Mucosa of descending colon (tissue), 3 donors: ENCODE measurements at regions not wholly inside any gene's neighbourhood (a gene's known extent, or its start where the extent isn't known, plus 50 kb on each side); places are given as distances from the start of the nearest gene placed in this dataset.

ENCODE experiments used
- ATAC-seq: fragments of 200-7000 bp; cut with Tn5 transposase; one replicate; pipeline ENCODE4 v1.9.1; 2020; ENCODE audit warnings: mild to moderate bottlenecking, moderate library complexity
- DNase-seq, 3 donors: peaks; one replicate each; pipeline ENCODE4 v3.0.0-alpha.2; 2020
- H3K36me3 ChIP-seq: fragments of 200-600 bp; one replicate; pipeline ENCODE4 v1.8.0; 2021; ENCODE audit warnings: low read depth, mild to moderate bottlenecking
- H3K4me1 ChIP-seq: fragments of 200-600 bp; one replicate; pipeline ENCODE4 v1.8.0; 2021; ENCODE audit warnings: low read depth, mild to moderate bottlenecking
- H3K4me3 ChIP-seq: fragments of 200-600 bp; one replicate; pipeline ENCODE4 v1.8.0; 2021; ENCODE audit warnings: mild to moderate bottlenecking
- H3K9me3 ChIP-seq: fragments of 200-600 bp; one replicate; pipeline ENCODE4 v1.8.0; 2021; ENCODE audit warnings: mild to moderate bottlenecking
- intact Hi-C, 2 donors: fragments of 100-400 bp; cut with DNase I in 1 of 2; cut with micrococcal nuclease in 1 of 2; formaldehyde crosslinking; loops; one replicate each; pipeline versions ENCODE4 v1.11.0 to v1.11.1; 2022; cut with DNase I, micrococcal nuclease
- TF ChIP-seq, protein P1 (sequence below): fragments of 200-600 bp; IDR thresholded peaks from one replicate; pipeline ENCODE4 v1.8.0; 2022; ENCODE audit warnings: antibody characterized with exemption, mild to moderate bottlenecking
- donor health status: DM: no; HTN: no; CAD: no; lungs with moderate emphysema.
- donor health status: DM: no; HTN: no; CAD: no.
- donor health status: DM: no; HTN: yes; CAD: no.

DNA sequence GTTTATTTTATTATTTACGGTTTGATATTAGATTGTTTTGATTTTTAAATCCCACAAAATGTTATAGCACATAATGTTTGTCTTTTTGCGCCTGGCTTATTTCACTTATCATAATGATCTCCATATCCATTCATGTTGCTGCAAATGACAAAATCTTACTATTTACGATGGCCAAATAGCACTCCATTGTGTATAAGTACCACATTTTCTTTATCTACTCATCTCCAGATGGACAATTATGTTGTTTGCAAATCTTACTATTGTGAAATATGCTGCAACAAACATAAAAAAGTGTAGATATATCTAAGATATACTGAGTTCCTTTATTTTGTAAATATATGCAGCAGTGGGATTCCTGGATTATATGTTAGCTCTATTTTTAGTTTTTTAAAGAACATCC, 1568.3 kb downstream of the AMY1C start:
- DNase-seq, result no peak
- no peak for ATAC-seq
- Histone ChIP-seq H3K4me3 (no peak overlapping the region), H3K9me3 (no peaks in the 10 kb centered on the region), H3K4me1 (no peaks in the 10 kb centered on the region), H3K36me3 (no peaks in the 10 kb centered on the region)
- intact Hi-C loops, result no loop called here
- TF ChIP-seq, protein P1, sequence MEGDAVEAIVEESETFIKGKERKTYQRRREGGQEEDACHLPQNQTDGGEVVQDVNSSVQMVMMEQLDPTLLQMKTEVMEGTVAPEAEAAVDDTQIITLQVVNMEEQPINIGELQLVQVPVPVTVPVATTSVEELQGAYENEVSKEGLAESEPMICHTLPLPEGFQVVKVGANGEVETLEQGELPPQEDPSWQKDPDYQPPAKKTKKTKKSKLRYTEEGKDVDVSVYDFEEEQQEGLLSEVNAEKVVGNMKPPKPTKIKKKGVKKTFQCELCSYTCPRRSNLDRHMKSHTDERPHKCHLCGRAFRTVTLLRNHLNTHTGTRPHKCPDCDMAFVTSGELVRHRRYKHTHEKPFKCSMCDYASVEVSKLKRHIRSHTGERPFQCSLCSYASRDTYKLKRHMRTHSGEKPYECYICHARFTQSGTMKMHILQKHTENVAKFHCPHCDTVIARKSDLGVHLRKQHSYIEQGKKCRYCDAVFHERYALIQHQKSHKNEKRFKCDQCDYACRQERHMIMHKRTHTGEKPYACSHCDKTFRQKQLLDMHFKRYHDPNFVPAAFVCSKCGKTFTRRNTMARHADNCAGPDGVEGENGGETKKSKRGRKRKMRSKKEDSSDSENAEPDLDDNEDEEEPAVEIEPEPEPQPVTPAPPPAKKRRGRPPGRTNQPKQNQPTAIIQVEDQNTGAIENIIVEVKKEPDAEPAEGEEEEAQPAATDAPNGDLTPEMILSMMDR, result no peak

DNA sequence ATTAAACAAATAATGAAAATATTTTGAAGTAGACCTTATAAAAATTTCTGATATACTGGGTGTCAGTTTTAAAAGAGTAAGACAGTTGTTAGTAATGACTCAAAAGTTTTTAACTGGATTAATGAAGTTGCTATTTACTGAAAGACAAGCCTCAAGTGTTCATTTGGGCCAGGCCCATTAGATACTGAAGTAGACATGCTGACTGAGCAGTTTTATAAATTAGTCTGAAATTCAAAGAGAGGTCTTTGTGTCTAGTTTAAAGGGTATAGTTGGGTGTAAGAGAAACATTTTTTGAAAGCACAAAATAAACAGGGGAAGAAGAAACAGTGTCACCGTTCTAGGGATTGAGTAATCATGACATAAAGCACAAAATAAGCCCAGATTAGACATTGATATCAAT, 1577.2 kb downstream of the AMY1C start:
- H3K36me3 ChIP-seq, result no peaks in the 10 kb centered on the region
- H3K4me1 ChIP-seq, result no peaks in the 10 kb centered on the region
- ATAC-seq, result no peak
- TF ChIP-seq, protein P1, result no peak
- no peak overlapping the region for H3K4me3 ChIP-seq
- no peaks in the 10 kb centered on the region for H3K9me3 ChIP-seq
- no peak for DNase-seq
- intact Hi-C loops, result no loop called here

DNA sequence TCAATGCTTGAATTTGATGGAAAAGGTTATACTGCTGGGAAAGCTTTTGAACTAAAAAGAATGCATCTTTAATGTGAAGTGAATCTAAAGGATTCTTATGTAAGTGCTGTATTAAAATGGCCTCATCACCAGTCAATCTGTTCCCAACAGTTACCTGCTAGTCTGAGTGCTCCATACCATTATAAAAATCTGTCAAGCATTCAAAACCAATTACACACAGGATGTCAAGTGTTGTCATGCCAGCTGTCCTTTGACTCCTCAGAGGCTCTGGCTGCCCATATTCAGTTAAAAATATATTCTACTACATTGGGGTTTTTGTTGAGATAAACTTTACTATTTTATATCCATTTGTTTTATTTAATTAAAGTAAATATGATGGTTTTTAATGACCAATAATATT, 1587.7 kb downstream of the AMY1C start:
- intact Hi-C loops, result no loop called here
- ATAC-seq (no peak), DNase-seq (no peak)
- TF ChIP-seq, protein P1, result no peak
- no peaks in the 10 kb centered on the region for H3K9me3 ChIP-seq
- H3K4me1 ChIP-seq, result no peaks in the 10 kb centered on the region
- no peaks in the 10 kb centered on the region for H3K36me3 ChIP-seq
- no peak overlapping the region for H3K4me3 ChIP-seq

DNA sequence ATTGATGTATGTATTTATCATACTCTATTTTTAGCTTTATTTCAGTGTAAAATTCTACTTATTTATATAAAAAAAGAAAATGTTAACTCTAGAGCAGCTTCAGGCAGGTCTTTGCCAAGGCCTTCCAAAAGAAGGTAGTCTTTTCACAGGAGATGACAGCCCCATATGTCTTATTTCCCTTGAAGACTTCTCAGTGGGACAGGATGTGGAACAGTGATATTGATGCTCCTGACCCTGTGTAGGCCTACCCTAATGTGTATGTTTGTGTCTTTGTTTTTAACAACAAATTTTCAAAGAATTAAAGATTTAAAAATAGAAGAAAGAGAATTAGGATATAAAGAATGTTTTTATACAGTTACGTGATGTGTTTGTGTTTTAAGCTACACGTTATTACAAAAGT, 1593.6 kb downstream of the AMY1C start:
- DNase-seq (no peak), ATAC-seq (no peak)
- Histone ChIP-seq H3K4me1 (no peaks in the 10 kb centered on the region), H3K9me3 (peaks cover 3% of the 10 kb centered on the region), H3K36me3 (no peaks in the 10 kb centered on the region), H3K4me3 (no peak overlapping the region)
- intact Hi-C loops, result no loop called here
- TF ChIP-seq, protein P1, result no peak

DNA sequence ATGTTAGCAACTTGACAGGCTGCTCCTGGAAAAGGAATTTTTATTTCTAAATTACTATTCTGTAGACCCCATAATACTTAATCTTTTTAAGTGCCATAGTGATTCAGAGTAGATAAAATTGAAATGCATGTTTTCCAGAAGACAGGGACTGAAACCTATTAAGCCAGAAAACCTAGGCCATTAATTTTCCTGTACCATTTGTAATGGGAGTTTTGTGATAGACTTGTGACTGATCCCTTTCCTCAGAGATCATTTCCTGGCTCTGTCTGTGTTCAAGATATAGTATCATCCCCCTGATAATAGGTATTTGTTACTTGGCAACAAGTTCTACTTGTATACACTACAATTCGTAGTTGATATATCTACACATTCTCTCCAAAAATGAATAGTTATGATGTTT, 1609.8 kb downstream of the AMY1C start:
- no peak overlapping the region for H3K4me3 ChIP-seq
- TF ChIP-seq, protein P1, result no peak
- H3K36me3 ChIP-seq, result no peaks in the 10 kb centered on the region
- ATAC-seq, result no peak
- DNase-seq, result no peak
- intact Hi-C loops, result no loop called here
- H3K4me1 ChIP-seq, result no peaks in the 10 kb centered on the region
- H3K9me3 ChIP-seq, result no peaks in the 10 kb centered on the region

DNA sequence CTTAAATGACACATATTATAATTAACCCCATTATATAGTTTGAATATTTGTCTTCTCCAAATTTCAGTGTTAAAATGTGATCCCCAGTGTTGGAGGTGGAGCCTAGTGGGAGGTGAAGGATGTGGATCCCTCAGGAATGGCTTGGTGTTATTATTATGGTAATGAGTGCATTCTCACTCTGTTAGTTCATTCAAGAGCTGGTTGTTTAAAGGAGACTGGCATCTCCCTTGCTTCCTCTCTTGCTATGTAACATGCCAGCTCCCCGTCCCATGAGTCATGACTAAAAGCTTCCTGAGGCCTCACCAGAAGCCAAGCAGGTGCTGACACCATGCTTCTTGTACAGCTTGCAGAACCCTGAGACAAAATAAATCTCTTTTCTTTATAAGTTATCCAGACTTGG, 1612.7 kb downstream of the AMY1C start:
- DNase-seq (no peak), ATAC-seq (no peak)
- Histone ChIP-seq H3K4me1 (no peaks in the 10 kb centered on the region), H3K9me3 (no peaks in the 10 kb centered on the region), H3K36me3 (no peaks in the 10 kb centered on the region), H3K4me3 (no peak overlapping the region)
- intact Hi-C loops, result no loop called here
- TF ChIP-seq, protein P1, result no peak
